Body of pancreas (tissue), 4 donors: ENCODE measurements at regions not wholly inside any gene's neighbourhood (a gene's known extent, or its start where the extent isn't known, plus 50 kb on each side); places are given as distances from the start of the nearest gene placed in this dataset.

ENCODE experiments used
- CTCF ChIP-seq, 7 experiments: fragments of 450-650 bp in 4 of 7; fragments of 200-600 bp in 3 of 7; sonication (generic) in 3 of 7; IDR thresholded peaks; one replicate each; pipeline ENCODE4 v1.5.1; 2016 to 2019; ENCODE audit warnings: antibody characterized with exemption in 7 of 7
- POLR2A ChIP-seq, 3 donors: fragments of 450-650 bp; IDR thresholded peaks; one replicate each; pipeline ENCODE4 v1.6.1; 2016; ENCODE audit warnings: antibody characterized with exemption in 3 of 3, mild to moderate bottlenecking in 2 of 3

GRCh38 chr4:26144526-26145155 is 176.2 kb upstream of the RBPJ start:
- no peak for TF ChIP-seq CTCF (IDR thresholded peaks at IDR 0.05)
- TF ChIP-seq POLR2A (IDR thresholded peaks at IDR 0.05) = no peak
